Stimulated activated CD4-positive, alpha-beta T cell treated with anti-CD3 and anti-CD28 coated beads, Interleukin-1b, Interleukin-23, amount 100 ng/mL, for 24 hours (primary cell): ENCODE measurements at regions not wholly inside any gene's neighbourhood (a gene's known extent, or its start where the extent isn't known, plus 50 kb on each side); places are given as distances from the start of the nearest gene placed in this dataset.
"Not testable (repeated sequence)": the region's sequence is repeated elsewhere in the genome, so short reads cannot be mapped to it uniquely, and the experiment has no call there.

ENCODE experiments used
- DNase-seq, 4 experiments: peaks; one replicate each; pipeline ENCODE4 v3.0.0-alpha.2; 2020; ENCODE audit warnings: low read depth in 4 of 4, low spot score in 1 of 4

- no peak for DNase-seq
Measured at GRCh38 chr17:65312718-65313377, 175.7 kb downstream of the RGS9 start.

DNA sequence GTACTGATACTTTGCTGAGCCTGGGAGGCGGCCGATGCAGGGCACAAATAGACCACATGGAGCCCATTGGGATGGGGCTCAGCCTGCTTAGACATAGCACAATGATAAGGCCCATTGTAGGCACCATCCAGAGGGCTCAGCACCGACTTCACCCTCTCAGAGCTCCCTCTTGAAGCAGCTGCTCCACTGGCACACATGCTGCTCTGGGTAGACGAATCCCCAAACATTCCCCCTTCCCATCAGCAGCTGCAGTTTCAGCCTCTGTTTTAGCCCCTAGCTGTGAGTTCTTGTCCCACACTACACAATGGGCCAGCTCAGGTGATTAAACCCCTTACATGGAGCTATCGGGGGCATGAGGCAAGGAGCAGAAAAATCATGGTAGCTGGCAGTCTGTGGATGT is 174.1 kb downstream of the RGS9 start:
- no peak for DNase-seq

DNA sequence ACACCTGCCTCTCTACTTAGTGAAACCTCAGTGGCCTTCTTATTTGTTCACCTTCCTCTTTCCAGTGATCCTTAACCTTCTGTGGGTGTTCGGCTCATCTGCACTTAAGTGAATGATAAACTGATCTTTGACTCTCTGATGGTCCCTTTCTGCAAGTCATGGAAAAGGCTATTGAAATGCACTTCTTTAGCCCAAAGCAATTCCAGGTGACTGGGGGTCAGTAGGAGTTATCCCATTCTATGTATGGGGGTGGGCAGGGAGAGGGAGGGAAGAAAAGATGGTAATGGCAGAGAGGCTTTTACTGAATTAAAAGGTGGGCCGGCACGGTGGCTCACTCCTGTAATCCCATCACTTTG is 170.8 kb downstream of the RGS9 start:
- no peak for DNase-seq

- no peak for DNase-seq
Measured at GRCh38 chr17:65307081-65307960, 170.2 kb downstream of the RGS9 start.

DNA sequence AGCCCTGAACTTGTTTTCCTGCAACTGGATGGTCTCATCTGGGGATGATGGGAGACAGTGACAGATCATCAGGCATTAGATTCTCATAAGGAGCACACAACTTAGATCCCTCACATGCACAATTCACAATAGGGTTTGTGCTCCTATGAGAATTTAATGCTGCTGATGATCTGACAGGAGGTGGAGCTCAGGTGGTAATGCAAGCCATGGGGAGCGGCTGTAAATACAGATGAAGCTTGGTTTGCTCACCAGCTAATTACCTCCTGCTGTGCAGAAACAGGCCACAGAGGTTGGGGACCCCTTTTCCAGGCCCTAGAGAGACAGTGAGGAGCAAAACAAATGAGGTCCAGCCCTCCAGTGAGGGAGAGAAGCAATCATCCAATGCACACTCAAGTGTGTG is 168.6 kb downstream of the RGS9 start:
- DNase-seq, result no peak

DNA sequence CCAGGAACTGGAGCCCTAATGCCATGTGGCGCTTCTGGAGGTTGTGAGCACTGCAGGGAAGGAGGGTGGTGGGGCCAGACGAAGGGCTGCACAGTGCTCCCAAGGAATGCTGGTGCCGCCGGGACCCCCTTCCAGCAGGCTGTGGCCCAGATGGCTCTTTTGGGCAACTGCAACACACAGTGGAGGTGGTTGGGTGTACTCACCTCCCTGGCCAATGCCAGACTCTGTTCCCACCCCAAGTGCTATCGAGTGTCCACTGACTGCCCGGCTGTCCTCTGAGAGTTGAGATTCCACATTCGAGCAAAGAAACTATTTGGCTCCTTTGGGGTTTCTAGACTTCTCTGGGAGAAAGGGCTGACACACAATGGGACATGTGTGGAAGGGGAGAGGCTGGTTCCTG is 167.9 kb downstream of the RGS9 start:
- no peak for DNase-seq

- not testable (repeated sequence) for DNase-seq
Measured at GRCh38 chr17:65301882-65302281, 164.7 kb downstream of the RGS9 start.

DNA sequence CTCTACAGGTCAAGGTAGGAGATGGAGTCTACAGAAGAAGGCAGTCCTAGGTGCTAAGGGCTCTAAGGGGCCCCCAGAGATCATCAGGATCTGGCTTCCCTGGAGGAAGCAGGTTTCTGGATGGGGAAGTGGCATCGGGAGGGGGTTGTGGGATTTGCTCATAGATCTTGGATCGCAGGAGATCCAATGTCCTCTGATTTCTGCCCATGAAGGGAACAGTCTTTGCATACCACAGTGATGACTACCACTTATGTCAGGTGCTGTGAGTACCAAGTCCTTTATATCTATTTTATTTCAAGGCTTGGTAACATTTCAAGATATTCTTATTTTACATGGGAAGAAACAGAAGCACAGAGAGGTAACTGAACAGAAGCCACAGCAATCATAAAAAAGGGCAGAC is 164.0 kb downstream of the RGS9 start:
- DNase-seq, result no peak

- no peak for DNase-seq
Measured at GRCh38 chr17:65297916-65298315, 160.7 kb downstream of the RGS9 start.

GRCh38 chr17:65297384-65297783 is 160.2 kb downstream of the RGS9 start:
- DNase-seq, result no peak

GRCh38 chr17:65294181-65294719 is 157.1 kb downstream of the RGS9 start:
- DNase-seq, result peak; percentile 19 to 47 (median 36)

- DNase-seq, result no peak
Measured at GRCh38 chr17:65293584-65294180, 156.5 kb downstream of the RGS9 start.

GRCh38 chr17:65292430-65292829 is 155.3 kb downstream of the RGS9 start:
- no peak for DNase-seq

DNA sequence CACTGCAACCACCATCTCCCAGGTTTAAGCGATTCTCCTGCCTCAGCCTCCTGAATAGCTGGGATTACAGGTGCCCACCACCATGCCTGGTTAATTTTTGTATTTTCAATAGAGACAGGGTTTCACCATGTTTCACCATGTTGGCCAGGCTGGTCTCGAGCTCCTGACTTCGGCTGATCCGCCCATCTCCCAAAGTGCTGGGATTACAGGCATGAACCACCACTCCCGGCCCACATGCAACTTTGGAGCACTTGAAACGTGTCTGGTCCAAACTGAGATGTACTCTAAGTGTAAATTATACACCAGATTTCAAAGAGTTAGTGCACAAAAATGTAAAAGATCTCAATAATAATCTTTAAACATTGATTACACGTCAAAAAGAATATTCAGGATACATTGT is 154.1 kb downstream of the RGS9 start:
- DNase-seq, result not testable (repeated sequence)

DNA sequence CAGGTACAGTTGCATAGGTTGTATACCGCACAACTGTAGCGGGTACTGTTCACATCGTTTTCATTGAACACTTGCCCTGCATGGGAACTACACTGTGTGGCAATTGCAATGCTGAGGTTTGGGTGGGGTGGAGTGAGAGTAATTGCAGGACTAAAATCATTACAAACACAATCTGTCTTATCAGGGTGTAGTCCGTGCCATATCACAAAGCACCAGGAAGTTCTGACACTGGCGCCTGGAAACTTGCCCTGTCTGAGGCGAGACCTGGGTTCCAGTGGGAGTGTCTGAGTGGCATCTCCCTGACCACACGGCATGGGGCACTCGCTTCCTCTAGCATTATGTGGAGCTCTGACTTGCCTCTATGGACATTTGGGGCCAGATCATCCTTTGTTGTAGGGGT is 153.4 kb downstream of the RGS9 start:
- DNase-seq, result no peak

DNA sequence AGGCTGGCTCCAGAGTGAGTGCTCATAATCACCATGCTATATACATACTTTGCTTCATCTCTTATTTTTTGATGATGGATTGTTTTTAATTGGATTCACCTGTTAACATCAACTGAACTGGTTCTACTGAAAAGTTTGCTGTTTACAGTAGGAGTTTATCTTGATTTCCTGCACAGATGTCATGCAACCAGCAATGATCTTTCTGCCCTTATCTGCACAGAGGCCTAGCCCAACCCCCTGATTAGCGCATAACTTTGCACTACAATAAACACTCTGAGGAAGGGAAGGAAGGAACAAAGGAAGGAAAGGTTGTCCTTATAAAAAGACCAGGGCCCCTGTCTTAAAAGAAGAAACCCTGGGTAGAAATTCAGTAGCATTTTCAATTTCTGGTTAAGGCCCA is 152.9 kb downstream of the RGS9 start:
- no peak for DNase-seq

DNA sequence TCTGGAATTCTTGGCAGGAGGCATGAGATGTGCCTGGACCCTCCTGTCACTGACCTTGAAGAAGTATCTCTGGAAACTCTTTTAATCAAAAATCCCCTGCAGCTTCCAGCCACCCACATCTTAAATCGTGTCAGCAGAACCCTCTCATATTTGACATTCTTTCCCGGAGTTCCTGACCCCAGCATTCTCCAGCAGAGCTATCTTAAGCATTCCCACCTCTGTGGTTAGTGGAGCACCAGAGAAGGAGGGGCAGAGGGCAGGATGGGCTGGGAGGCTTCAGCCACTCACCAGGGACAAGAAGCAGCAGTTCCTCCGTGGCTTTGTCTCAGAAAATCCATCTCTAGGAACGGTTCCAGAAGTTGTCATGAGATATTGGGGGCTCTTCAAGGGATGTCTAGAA is 149.9 kb downstream of the RGS9 start:
- DNase-seq, result no peak

DNA sequence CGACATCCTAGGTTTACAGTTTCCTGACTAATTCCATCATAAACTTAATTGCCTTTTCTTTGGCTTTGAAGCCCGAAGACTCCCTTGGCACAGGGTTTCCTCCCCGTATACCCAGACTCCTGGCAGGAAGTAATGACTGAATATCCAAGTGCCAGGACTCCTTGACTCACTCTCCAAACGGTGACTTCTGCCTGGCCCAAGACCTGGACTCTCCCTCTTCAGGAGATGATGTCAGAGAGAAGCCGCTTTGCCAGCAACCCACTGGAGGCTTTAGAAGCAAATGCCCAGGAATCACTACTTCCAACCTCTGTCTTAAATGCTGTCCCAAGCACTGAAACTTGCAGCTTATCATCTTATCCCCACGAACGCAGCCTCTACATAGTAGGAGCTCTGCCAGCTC is 146.5 kb downstream of the RGS9 start:
- no peak for DNase-seq

GRCh38 chr17:65279456-65279855 is 142.3 kb downstream of the RGS9 start:
- no peak for DNase-seq

- DNase-seq, result no peak
Measured at GRCh38 chr17:65278820-65279184, 141.6 kb downstream of the RGS9 start.

GRCh38 chr17:65278050-65278819 is 141.1 kb downstream of the RGS9 start:
- DNase-seq, result peak in 1 of 4 experiments; percentile 17
